Putamen (tissue), 1 donor: ENCODE measurements at regions not wholly inside any gene's neighbourhood (a gene's known extent, or its start where the extent isn't known, plus 50 kb on each side); places are given as distances from the start of the nearest gene placed in this dataset.

Experiments used
- DNase-seq: peaks from one replicate; pipeline ENCODE4 v3.0.0-alpha.2; 2016; ENCODE audit warnings: low spot score

- DNase-seq: no peak
Measured at GRCh38 chr10:105879401-105879800, 1238.3 kb downstream of the SORCS3 start.

GRCh38 chr10:105875050-105875449 lies 1234.0 kb downstream of the SORCS3 start:
- no peak for DNase-seq

- no peak for DNase-seq
Measured at GRCh38 chr10:105872665-105873064, 1231.6 kb downstream of the SORCS3 start.

GRCh38 chr10:105868935-105869334 lies 1227.8 kb downstream of the SORCS3 start:
- no peak for DNase-seq

GRCh38 chr10:105864854-105865253 lies 1223.8 kb downstream of the SORCS3 start:
- DNase-seq: no peak

- no peak for DNase-seq
Measured at GRCh38 chr10:105857268-105858264, 1216.5 kb downstream of the SORCS3 start.

GRCh38 chr10:105855791-105856190 lies 1214.7 kb downstream of the SORCS3 start:
- no peak for DNase-seq

GRCh38 chr10:105844676-105845570 lies 1203.8 kb downstream of the SORCS3 start:
- no peak for DNase-seq

- DNase-seq: peak; percentile 53
Measured at GRCh38 chr10:105844241-105844640, 1203.2 kb downstream of the SORCS3 start.

GRCh38 chr10:105843786-105844185 lies 1202.7 kb downstream of the SORCS3 start:
- no peak for DNase-seq

- no peak for DNase-seq
Measured at GRCh38 chr10:105840288-105840770, 1199.2 kb downstream of the SORCS3 start.

GRCh38 chr10:105838392-105838791 lies 1197.3 kb downstream of the SORCS3 start:
- no peak for DNase-seq

GRCh38 chr10:105837951-105838350 lies 1196.9 kb downstream of the SORCS3 start:
- no peak for DNase-seq

GRCh38 chr10:105834261-105835059 lies 1193.4 kb downstream of the SORCS3 start:
- DNase-seq: peak; percentile 59

- no peak for DNase-seq
Measured at GRCh38 chr10:105827133-105827532, 1186.0 kb downstream of the SORCS3 start.

GRCh38 chr10:105807935-105808587 lies 1167.0 kb downstream of the SORCS3 start:
- no peak for DNase-seq

- DNase-seq: no peak
Measured at GRCh38 chr10:105803206-105803605, 1162.1 kb downstream of the SORCS3 start.

GRCh38 chr10:105800641-105801040 lies 1159.6 kb downstream of the SORCS3 start:
- DNase-seq: no peak

- no peak for DNase-seq
Measured at GRCh38 chr10:105798328-105798889, 1157.3 kb downstream of the SORCS3 start.

- peak; percentile 43 for DNase-seq
Measured at GRCh38 chr10:105797234-105797890, 1156.3 kb downstream of the SORCS3 start.
